HepG2 (cell line): ENCODE measurements at regions not wholly inside any gene's neighbourhood (a gene's known extent, or its start where the extent isn't known, plus 50 kb on each side); places are given as distances from the start of the nearest gene placed in this dataset.

Experiments
- ATAC-seq: fragments of 200-7000 bp; cut with Tn5 transposase; 3 replicates; pipeline ENCODE4 v1.9.1; 2020; ENCODE audit warnings: mild to moderate bottlenecking, moderate library complexity
- BruUV-seq: library from RNA; stranded (reverse); fragments of 400-500 nt; replicated peaks from 2 replicates; lab custom pipeline; 2021; lab: Mats Ljungman, UMichigan
- CTCF ChIA-PET: fragments of 300-600 bp; formaldehyde crosslinking; extraction: SDS; loops from one replicate; lab custom pipeline; 2021; ENCODE audit warnings: low total read pairs, inconsistent platforms, low intra/inter-chr PET ratio; lab: Yijun Ruan, JAX
- POLR2A ChIA-PET: fragments of 350-600 bp; sonication (Branson Sonifier 250); formaldehyde crosslinking; loops from one replicate; lab custom pipeline; 2020; ENCODE audit warnings: antibody characterized with exemption, inconsistent platforms; lab: Yijun Ruan, JAX
- DNase-seq: peaks from one replicate; pipeline ENCODE4 v3.0.0-alpha.2; 2015; ENCODE audit warnings: low spot score
- FAIRE-seq: peaks from 3 replicates; lab custom pipeline; 2011; peaks lifted over from hg19 to GRCh38; lab: Jason Lieb, UNC
- H2AFZ ChIP-seq: one replicate; pipeline ENCODE4 v1.6.1; 2011; ENCODE audit warnings: low read length, inconsistent platforms
- H3K27ac ChIP-seq: fragments of 300-600 bp; 3 replicates; pipeline ENCODE4 v1.8.0; 2011; ENCODE audit warnings: mixed run types, mild to moderate bottlenecking, mixed read lengths, low read length, inconsistent platforms; ENCODE audit not compliant: insufficient read depth; ENCODE audit errors: extremely low read length
- H3K27me3 ChIP-seq, 2 experiments: fragments of 200-600 bp in 1 of 2; 2 replicates in 1 of 2; 3 replicates in 1 of 2; pipeline versions ENCODE4 v1.6.0 to v1.8.0; 2011; ENCODE audit warnings: low read length in 2 of 2, mild to moderate bottlenecking in 2 of 2, moderate library complexity in 2 of 2, inconsistent platforms in 1 of 2; ENCODE audit not compliant: insufficient read depth in 2 of 2, control insufficient read depth in 1 of 2
- H3K36me3 ChIP-seq, 2 experiments: fragments of 200-600 bp in 1 of 2; replicated peaks in 1 of 2; 2 replicates in 1 of 2; 3 replicates in 1 of 2; pipeline versions ENCODE4 v1.5.1 to v1.8.0; 2011; ENCODE audit warnings: low read length in 2 of 2, inconsistent platforms in 1 of 2; ENCODE audit not compliant: insufficient read depth in 2 of 2, control insufficient read depth in 1 of 2
- H3K4me1 ChIP-seq: 2 replicates; pipeline ENCODE4 v1.5.1; 2012; ENCODE audit warnings: low read length, inconsistent platforms; ENCODE audit not compliant: insufficient read depth
- H3K4me2 ChIP-seq: 2 replicates; pipeline ENCODE4 v1.6.0; 2011; ENCODE audit warnings: low read depth, low read length, inconsistent platforms
- H3K4me3 ChIP-seq, 3 experiments: fragments of 200-600 bp in 1 of 3; sonication (generic), shearing (Covaris generic) in 1 of 3; replicated peaks in 1 of 3; 2 replicates each; pipeline ENCODE4 v1.5.1; 2011 to 2016; ENCODE audit warnings: low read length in 3 of 3, inconsistent platforms in 2 of 3, low read depth in 2 of 3, mild to moderate bottlenecking in 2 of 3, control low read depth in 1 of 3, mixed read lengths in 1 of 3; ENCODE audit not compliant: insufficient read depth in 1 of 3
- H3K79me2 ChIP-seq: one replicate; pipeline ENCODE4 v1.6.1; 2011; ENCODE audit warnings: low read length, inconsistent platforms; ENCODE audit not compliant: insufficient read depth
- H3K9ac ChIP-seq: 2 replicates; pipeline ENCODE4 v1.6.0; 2011; ENCODE audit warnings: mild to moderate bottlenecking, low read depth, low read length, inconsistent platforms; ENCODE audit not compliant: insufficient read depth
- H3K9me3 ChIP-seq: 2 replicates; pipeline ENCODE4 v1.5.1; 2012; ENCODE audit warnings: mild to moderate bottlenecking, low read length
- H4K20me1 ChIP-seq: 2 replicates; pipeline ENCODE4 v1.6.0; 2011; ENCODE audit warnings: inconsistent platforms, mild to moderate bottlenecking, low read length, moderate library complexity; ENCODE audit not compliant: insufficient read depth
- ETV5 ChIP-seq: IDR thresholded peaks from 2 replicates; pipeline ENCODE4 v1.6.1; 2018; ENCODE audit warnings: missing biosample characterization, missing genetic modification reagents, inconsistent platforms, borderline replicate concordance
- MATR3 ChIP-seq: sonication (generic); formaldehyde crosslinking; IDR thresholded peaks from 2 replicates; pipeline ENCODE4 v1.4.0; 2020; ENCODE audit warnings: missing genetic modification reagents
- NFKB2 ChIP-seq: sonication (generic); formaldehyde crosslinking; IDR thresholded peaks from 2 replicates; pipeline ENCODE4 v1.4.0; 2020; ENCODE audit warnings: missing genetic modification reagents, borderline replicate concordance
- SIX4 ChIP-seq: sonication (generic); formaldehyde crosslinking; IDR thresholded peaks from 2 replicates; pipeline ENCODE4 v1.4.0; 2020; ENCODE audit warnings: missing genetic modification reagents
- TBL1XR1 ChIP-seq: fragments of 150-350 bp; IDR thresholded peaks from 2 replicates; pipeline ENCODE4 v1.6.1; 2014; ENCODE audit warnings: borderline replicate concordance, low read length; ENCODE audit not compliant: partially characterized antibody
- THAP11 ChIP-seq: IDR thresholded peaks from 2 replicates; pipeline ENCODE4 v1.6.1; 2016; ENCODE audit warnings: missing biosample characterization, missing genetic modification reagents
- THYN1 ChIP-seq: sonication (generic); formaldehyde crosslinking; IDR thresholded peaks from 2 replicates; pipeline ENCODE4 v1.8.1; 2023; ENCODE audit warnings: low read depth, mild to moderate bottlenecking, moderate library complexity, missing genetic modification reagents, borderline replicate concordance
- U2AF1 ChIP-seq: fragments of 200-400 bp; formaldehyde crosslinking; optimal IDR thresholded peaks from 2 replicates; pipeline ENCODE3; 2017; ENCODE audit warnings: mild to moderate bottlenecking, low read depth, low read length
- YEATS2 ChIP-seq: sonication (generic); formaldehyde crosslinking; IDR thresholded peaks from 2 replicates; pipeline ENCODE4 v1.4.0; 2020; ENCODE audit warnings: missing genetic modification reagents, borderline replicate concordance
- ZNF446 ChIP-seq: sonication (generic); formaldehyde crosslinking; IDR thresholded peaks from 2 replicates; pipeline ENCODE4 v1.5.0; 2020; ENCODE audit warnings: mild to moderate bottlenecking, missing genetic modification reagents
- ZNF550 ChIP-seq: sonication (generic); formaldehyde crosslinking; IDR thresholded peaks from 2 replicates; pipeline ENCODE4 v1.4.0; 2020; ENCODE audit warnings: mild to moderate bottlenecking, missing genetic modification reagents, borderline replicate concordance
- ZNF703 ChIP-seq: sonication (generic); formaldehyde crosslinking; IDR thresholded peaks from 2 replicates; pipeline ENCODE4 v1.5.1; 2020; ENCODE audit warnings: missing genetic modification reagents, mild to moderate bottlenecking, moderate library complexity, borderline replicate concordance
- ZNF740 ChIP-seq: sonication (generic); formaldehyde crosslinking; IDR thresholded peaks from 2 replicates; pipeline ENCODE4 v1.4.0; 2020; ENCODE audit warnings: missing genetic modification reagents
- ZSCAN30 ChIP-seq: sonication (generic); formaldehyde crosslinking; IDR thresholded peaks from 2 replicates; pipeline ENCODE4 v1.5.0; 2020; ENCODE audit warnings: mild to moderate bottlenecking, missing genetic modification reagents
- WGBS: methylation state at CpG from one replicate; pipeline ENCODE4 v1.1.6; 2017; ENCODE audit warnings: low lambda C conversion rate; 5-methylcytosine and 5-hydroxymethylcytosine counted together
- in situ Hi-C: cut with HindIII; loops from 2 replicates; pipeline ENCODE4 v1.10.0; 2017; ENCODE audit warnings: low pct_unique_long_range_greater_than_20kb; ENCODE audit not compliant: extremely low pct_ligation_motif_present
- intact Hi-C: fragments of 100-400 bp; cut with micrococcal nuclease; formaldehyde crosslinking; loops from one replicate; pipeline ENCODE4 v1.10.0; 2022; ENCODE audit not compliant: unreplicated experiment
- TF ChIP-seq, protein P1 (sequence below): IDR thresholded peaks from 2 replicates; pipeline ENCODE4 v1.6.1; 2012; ENCODE audit warnings: inconsistent platforms
- TF ChIP-seq, protein P2 (sequence below): sonication (generic); formaldehyde crosslinking; IDR thresholded peaks from 2 replicates; pipeline ENCODE4 v1.9.0; 2021; ENCODE audit warnings: missing genetic modification reagents, mild to moderate bottlenecking, borderline replicate concordance
- TF ChIP-seq, protein P3 (sequence below): conservative IDR thresholded peaks from 2 replicates; pipeline ENCODE4 v1.6.1; 2018; ENCODE audit warnings: missing genetic modification reagents

DNA sequence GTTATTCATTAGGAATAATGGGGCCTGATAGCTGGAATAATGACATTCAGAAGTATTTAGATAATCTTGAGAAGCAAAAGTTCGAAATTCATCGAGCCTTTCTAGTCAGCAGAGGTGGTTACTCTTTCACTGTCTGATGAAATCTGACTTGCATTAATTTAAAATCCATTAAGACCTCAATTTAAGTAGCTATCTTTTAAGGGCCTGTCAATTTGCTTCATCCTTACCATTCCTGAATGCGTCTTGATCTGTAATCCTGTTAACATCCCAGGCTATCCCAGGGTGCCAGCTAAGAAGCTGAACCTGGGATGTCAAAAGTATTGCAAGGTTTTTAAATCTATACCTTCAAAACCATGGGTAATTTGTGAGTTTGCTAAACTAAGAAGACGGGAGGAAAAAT, 1491.0 kb upstream of the MIR17HG start:
- H4K20me1 ChIP-seq = no peaks in the 10 kb centered on the region
- no peaks in the 10 kb centered on the region for H3K27me3 ChIP-seq
- WGBS = 0% methylated on average over 4 of the region's 4 CpGs
- no peak overlapping the region for H3K4me2 ChIP-seq
- no peaks in the 10 kb centered on the region for H3K36me3 ChIP-seq
- ChIA-PET POLR2A (no interaction called here), CTCF (no interaction called here)
- H3K79me2 ChIP-seq = no peaks in the 10 kb centered on the region
- no peaks in the 10 kb centered on the region for H3K9me3 ChIP-seq
- H3K4me1 ChIP-seq = no peaks in the 10 kb centered on the region
- no peak overlapping the region for H2AFZ ChIP-seq
- no peak overlapping the region for H3K4me3 ChIP-seq
- in situ Hi-C loops = no loop called here
- no peak for FAIRE-seq
- no peak overlapping the region for H3K9ac ChIP-seq
- no peak for DNase-seq
- ATAC-seq = no peak
- no peak for TF ChIP-seq ZSCAN30 (CRISPR knock-in tag)
- no peak for TF ChIP-seq ETV5 (CRISPR knock-in tag)
- no peak for TF ChIP-seq NFKB2 (CRISPR knock-in tag)
- TF ChIP-seq, protein P1, sequence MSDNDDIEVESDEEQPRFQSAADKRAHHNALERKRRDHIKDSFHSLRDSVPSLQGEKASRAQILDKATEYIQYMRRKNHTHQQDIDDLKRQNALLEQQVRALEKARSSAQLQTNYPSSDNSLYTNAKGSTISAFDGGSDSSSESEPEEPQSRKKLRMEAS = no peak
- no peak for TF ChIP-seq ZNF446 (CRISPR knock-in tag)
- no peak for TF ChIP-seq ZNF550 (CRISPR knock-in tag)
- no peak for TF ChIP-seq ZNF740 (CRISPR knock-in tag)
- TF ChIP-seq, protein P2, sequence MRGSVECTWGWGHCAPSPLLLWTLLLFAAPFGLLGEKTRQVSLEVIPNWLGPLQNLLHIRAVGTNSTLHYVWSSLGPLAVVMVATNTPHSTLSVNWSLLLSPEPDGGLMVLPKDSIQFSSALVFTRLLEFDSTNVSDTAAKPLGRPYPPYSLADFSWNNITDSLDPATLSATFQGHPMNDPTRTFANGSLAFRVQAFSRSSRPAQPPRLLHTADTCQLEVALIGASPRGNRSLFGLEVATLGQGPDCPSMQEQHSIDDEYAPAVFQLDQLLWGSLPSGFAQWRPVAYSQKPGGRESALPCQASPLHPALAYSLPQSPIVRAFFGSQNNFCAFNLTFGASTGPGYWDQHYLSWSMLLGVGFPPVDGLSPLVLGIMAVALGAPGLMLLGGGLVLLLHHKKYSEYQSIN = no peak
- no peak for TF ChIP-seq MATR3
- TF ChIP-seq ZNF703 (CRISPR knock-in tag) = no peak
- TF ChIP-seq, protein P3, sequence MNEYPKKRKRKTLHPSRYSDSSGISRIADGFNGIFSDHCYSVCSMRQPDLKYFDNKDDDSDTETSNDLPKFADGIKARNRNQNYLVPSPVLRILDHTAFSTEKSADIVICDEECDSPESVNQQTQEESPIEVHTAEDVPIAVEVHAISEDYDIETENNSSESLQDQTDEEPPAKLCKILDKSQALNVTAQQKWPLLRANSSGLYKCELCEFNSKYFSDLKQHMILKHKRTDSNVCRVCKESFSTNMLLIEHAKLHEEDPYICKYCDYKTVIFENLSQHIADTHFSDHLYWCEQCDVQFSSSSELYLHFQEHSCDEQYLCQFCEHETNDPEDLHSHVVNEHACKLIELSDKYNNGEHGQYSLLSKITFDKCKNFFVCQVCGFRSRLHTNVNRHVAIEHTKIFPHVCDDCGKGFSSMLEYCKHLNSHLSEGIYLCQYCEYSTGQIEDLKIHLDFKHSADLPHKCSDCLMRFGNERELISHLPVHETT (CRISPR knock-in tag) = no peak
- no peak for TF ChIP-seq TBL1XR1
- no peak for TF ChIP-seq SIX4
- TF ChIP-seq THYN1 (CRISPR knock-in tag) = no peak
- TF ChIP-seq THAP11 (CRISPR knock-in tag) = no peak
- TF ChIP-seq U2AF1 = no peak
- TF ChIP-seq YEATS2 (CRISPR knock-in tag) = no peak
- TF ChIP-seq, all 625 proteins: peak for 0
- intact Hi-C loops = no loop called here
- H3K27ac ChIP-seq = no peak overlapping the region
- BruUV-seq = no TSS peak
